Stromal cell of bone marrow (primary cell): ENCODE measurements at regions not wholly inside any gene's neighbourhood (a gene's known extent, or its start where the extent isn't known, plus 50 kb on each side); places are given as distances from the start of the nearest gene placed in this dataset.

Experiments used
- DNase-seq: peaks from one replicate; pipeline ENCODE4 v3.0.0-alpha.2; 2012; ENCODE audit warnings: low read depth

- no peak for DNase-seq
These were observed 330.7 kb downstream of the CDC14C start for GRCh38 chr7:49255054-49255453.

GRCh38 chr7:49260538-49260937 is 336.2 kb downstream of the CDC14C start:
- DNase-seq: no peak

- DNase-seq: no peak
These were observed 337.6 kb downstream of the CDC14C start for GRCh38 chr7:49261928-49262327.

- DNase-seq: no peak
These were observed 340.2 kb downstream of the CDC14C start for GRCh38 chr7:49264530-49264929.

GRCh38 chr7:49273897-49274296 is 349.6 kb downstream of the CDC14C start:
- no peak for DNase-seq

- no peak for DNase-seq
These were observed 355.5 kb downstream of the CDC14C start for GRCh38 chr7:49279891-49280290.

GRCh38 chr7:49287653-49288052 is 363.3 kb downstream of the CDC14C start:
- no peak for DNase-seq

GRCh38 chr7:49294611-49295010 is 370.3 kb downstream of the CDC14C start:
- DNase-seq: no peak

- peak; percentile 45 for DNase-seq
These were observed 370.8 kb downstream of the CDC14C start for GRCh38 chr7:49295146-49295545.

GRCh38 chr7:49297958-49298357 is 373.6 kb downstream of the CDC14C start:
- no peak for DNase-seq

- DNase-seq: no peak
These were observed 384.4 kb downstream of the CDC14C start for GRCh38 chr7:49308787-49309186.

GRCh38 chr7:49320083-49320482 is 395.7 kb downstream of the CDC14C start:
- no peak for DNase-seq

GRCh38 chr7:49321843-49322242 is 397.5 kb downstream of the CDC14C start:
- no peak for DNase-seq

GRCh38 chr7:49322476-49322875 is 398.1 kb downstream of the CDC14C start:
- no peak for DNase-seq

GRCh38 chr7:49324040-49324439 is 399.7 kb downstream of the CDC14C start:
- DNase-seq: no peak

GRCh38 chr7:49324707-49325106 is 400.4 kb downstream of the CDC14C start:
- DNase-seq: peak; percentile 2

- no peak for DNase-seq
These were observed 401.2 kb downstream of the CDC14C start for GRCh38 chr7:49325571-49325970.

- no peak for DNase-seq
These were observed 402.8 kb downstream of the CDC14C start for GRCh38 chr7:49327155-49327554.

GRCh38 chr7:49333180-49333881 is 409.0 kb downstream of the CDC14C start:
- no peak for DNase-seq

GRCh38 chr7:49341849-49342248 is 417.5 kb downstream of the CDC14C start:
- DNase-seq: no peak

- no peak for DNase-seq
These were observed 420.2 kb downstream of the CDC14C start for GRCh38 chr7:49344556-49344955.

GRCh38 chr7:49346195-49346899 is 422.0 kb downstream of the CDC14C start:
- DNase-seq: no peak

GRCh38 chr7:49367072-49367471 is 406.4 kb upstream of the VWC2 start:
- DNase-seq: no peak

GRCh38 chr7:49371771-49372170 is 401.7 kb upstream of the VWC2 start:
- no peak for DNase-seq
